Keratinocyte (primary cell): ENCODE measurements at regions not wholly inside any gene's neighbourhood (a gene's known extent, or its start where the extent isn't known, plus 50 kb on each side); places are given as distances from the start of the nearest gene placed in this dataset.

Experiments
- DNase-seq: peaks from one replicate; pipeline ENCODE4 v3.0.0-alpha.2; 2011; ENCODE audit warnings: low read depth, missing footprints, low spot score
- FAIRE-seq: peaks from 2 replicates; lab custom pipeline; 2011; peaks lifted over from hg19 to GRCh38; lab: Jason Lieb, UNC
- H2AFZ ChIP-seq: 2 replicates; pipeline ENCODE4 v1.6.0; 2012; ENCODE audit warnings: low read length, control low read depth, inconsistent platforms; ENCODE audit not compliant: control insufficient read depth
- H3K27ac ChIP-seq: 2 replicates; pipeline ENCODE4 v1.5.1; 2011; ENCODE audit warnings: low read length; ENCODE audit not compliant: control insufficient read depth, insufficient read depth
- H3K27me3 ChIP-seq: 3 replicates; pipeline ENCODE4 v1.6.0; 2011; ENCODE audit warnings: low read length; ENCODE audit not compliant: control insufficient read depth, insufficient read depth; ENCODE audit errors: extremely low read depth
- H3K36me3 ChIP-seq, 2 experiments: 2 replicates in 1 of 2; 3 replicates in 1 of 2; pipeline ENCODE4 v1.5.1; 2011; ENCODE audit warnings: low read length in 2 of 2, mild to moderate bottlenecking in 1 of 2; ENCODE audit not compliant: control insufficient read depth in 2 of 2, insufficient read depth in 2 of 2; ENCODE audit errors: extremely low read depth in 1 of 2
- H3K4me1 ChIP-seq: 3 replicates; pipeline ENCODE4 v1.5.1; 2011; ENCODE audit warnings: low read length; ENCODE audit not compliant: control insufficient read depth, insufficient read depth; ENCODE audit errors: extremely low read depth
- H3K4me2 ChIP-seq: 3 replicates; pipeline ENCODE4 v1.6.0; 2011; ENCODE audit warnings: low read depth, low read length; ENCODE audit not compliant: control insufficient read depth, insufficient read depth; ENCODE audit errors: extremely low read depth
- H3K4me3 ChIP-seq, 3 experiments: fragments of 200-600 bp in 1 of 3; sonication (generic) in 1 of 3; 2 replicates in 2 of 3; 3 replicates in 1 of 3; pipeline ENCODE4 v1.5.1; 2011 to 2016; ENCODE audit warnings: low read length in 3 of 3, mild to moderate bottlenecking in 3 of 3, control low read depth in 2 of 3, inconsistent platforms in 1 of 3, low read depth in 1 of 3, mixed read lengths in 1 of 3, mixed run types in 1 of 3, moderate library complexity in 1 of 3; ENCODE audit not compliant: control insufficient read depth in 2 of 3, insufficient read depth in 2 of 3; ENCODE audit errors: extremely low read depth in 1 of 3
- H3K79me2 ChIP-seq: 2 replicates; pipeline ENCODE4 v1.6.0; 2012; ENCODE audit warnings: low read length; ENCODE audit not compliant: control insufficient read depth, insufficient read depth
- H3K9ac ChIP-seq: 3 replicates; pipeline ENCODE4 v1.6.0; 2011; ENCODE audit warnings: low read length; ENCODE audit not compliant: control insufficient read depth, insufficient read depth; ENCODE audit errors: extremely low read depth
- H3K9me1 ChIP-seq: 3 replicates; pipeline ENCODE4 v1.6.0; 2011; ENCODE audit warnings: low read length; ENCODE audit not compliant: control insufficient read depth, insufficient read depth; ENCODE audit errors: extremely low read depth
- H3K9me3 ChIP-seq: 2 replicates; pipeline ENCODE4 v1.5.1; 2012; ENCODE audit warnings: low read depth, low read length; ENCODE audit not compliant: control insufficient read depth
- H4K20me1 ChIP-seq: 3 replicates; pipeline ENCODE4 v1.6.0; 2011; ENCODE audit warnings: low read length; ENCODE audit not compliant: control insufficient read depth, insufficient read depth; ENCODE audit errors: extremely low read depth
- CTCF ChIP-seq, 3 experiments: IDR thresholded peaks in 1 of 3; conservative IDR thresholded peaks in 1 of 3; optimal IDR thresholded peaks in 1 of 3; 2 replicates in 2 of 3; 3 replicates in 1 of 3; pipeline versions ENCODE3 to v1.5.1; 2011; ENCODE audit warnings: low read length in 3 of 3, mild to moderate bottlenecking in 3 of 3, moderate library complexity in 2 of 3, control low read depth in 1 of 3, inconsistent platforms in 1 of 3; ENCODE audit not compliant: insufficient read depth in 2 of 3; ENCODE audit errors: extremely low read depth in 1 of 3
- EZH2 ChIP-seq: IDR thresholded peaks from one replicate; pipeline ENCODE4 v1.6.1; 2012; ENCODE audit warnings: inconsistent platforms, mild to moderate bottlenecking, low read length, moderate library complexity
- dilution Hi-C: fragments of 300-500 bp; cut with MboI; formaldehyde crosslinking; loops from one replicate; pipeline ENCODE4 v1.7.0; 2020; ENCODE audit warnings: low sequenced_read_pairs; ENCODE audit not compliant: extremely low pct_ligation_motif_present

GRCh38 chr10:94069884-94070283 lies 76.2 kb downstream of the PLCE1 start:
- no peaks in the 10 kb centered on the region for H3K79me2 ChIP-seq
- H3K27me3 ChIP-seq: no peaks in the 10 kb centered on the region
- DNase-seq (no peak), FAIRE-seq (no peak)
- H3K4me3 ChIP-seq: no peak overlapping the region
- H3K4me2 ChIP-seq: no peak overlapping the region
- no peaks in the 10 kb centered on the region for H4K20me1 ChIP-seq
- no peak overlapping the region for H2AFZ ChIP-seq
- TF ChIP-seq EZH2: no peak
- no peak for TF ChIP-seq CTCF (optimal IDR thresholded peaks at IDR 0.05 in 1 of 3, IDR thresholded peaks at IDR 0.05 in 1 of 3, conservative IDR thresholded peaks at IDR 0.05 in 1 of 3; ENCODE audit: extremely low read depth in 1 of 3, insufficient read depth in 2 of 3, low read length in 3 of 3)
- H3K9ac ChIP-seq: no peak overlapping the region
- H3K27ac ChIP-seq: no peak overlapping the region
- dilution Hi-C loops: no loop called here
- no peaks in the 10 kb centered on the region for H3K36me3 ChIP-seq
- no peaks in the 10 kb centered on the region for H3K9me3 ChIP-seq
- no peaks in the 10 kb centered on the region for H3K9me1 ChIP-seq
- H3K4me1 ChIP-seq: no peaks in the 10 kb centered on the region

GRCh38 chr10:94074462-94074861 lies 80.7 kb downstream of the PLCE1 start:
- Histone ChIP-seq H4K20me1 (no peaks in the 10 kb centered on the region), H3K9me1 (no peaks in the 10 kb centered on the region), H3K4me2 (no peak overlapping the region), H3K36me3 (no peaks in the 10 kb centered on the region), H3K9ac (no peak overlapping the region), H2AFZ (no peak overlapping the region), H3K27me3 (no peaks in the 10 kb centered on the region), H3K4me3 (no peak overlapping the region), H3K4me1 (no peaks in the 10 kb centered on the region), H3K79me2 (no peaks in the 10 kb centered on the region), H3K27ac (no peak overlapping the region), H3K9me3 (no peaks in the 10 kb centered on the region)
- TF ChIP-seq CTCF (optimal IDR thresholded peaks at IDR 0.05 in 1 of 3, IDR thresholded peaks at IDR 0.05 in 1 of 3, conservative IDR thresholded peaks at IDR 0.05 in 1 of 3; ENCODE audit: extremely low read depth in 1 of 3, insufficient read depth in 2 of 3, low read length in 3 of 3): no peak
- TF ChIP-seq EZH2: no peak
- dilution Hi-C loops: no loop called here
- no peak for DNase-seq
- FAIRE-seq: no peak
